Cardiac muscle cell (in vitro differentiated cells and primary cell): ENCODE measurements at regions not wholly inside any gene's neighbourhood (a gene's known extent, or its start where the extent isn't known, plus 50 kb on each side); places are given as distances from the start of the nearest gene placed in this dataset.

Experiments used
- DNase-seq, 2 donors: peaks; one replicate each; pipeline versions ENCODE4 v3.0.0 to v3.0.0-alpha.2; 2010 to 2017; ENCODE audit warnings: low read depth in 1 of 2, low spot score in 1 of 2
- H3K27ac ChIP-seq: fragments of 200-600 bp; sonication (generic); 2 replicates; pipeline ENCODE4 v1.5.1; 2016
- H3K27me3 ChIP-seq: fragments of 200-600 bp; sonication (generic); 2 replicates; pipeline ENCODE4 v1.6.0; 2016; ENCODE audit warnings: control low read depth
- H3K36me3 ChIP-seq: fragments of 200-600 bp; sonication (generic); 2 replicates; pipeline ENCODE4 v1.5.1; 2016; ENCODE audit warnings: control low read depth
- H3K4me1 ChIP-seq: fragments of 200-600 bp; sonication (generic); 2 replicates; pipeline ENCODE4 v1.8.1; 2017; ENCODE audit warnings: low read depth, mild to moderate bottlenecking, mixed run types
- H3K4me3 ChIP-seq: fragments of 200-600 bp; sonication (generic); 2 replicates; pipeline ENCODE4 v1.5.1; 2016; ENCODE audit warnings: mild to moderate bottlenecking
- H3K9me3 ChIP-seq: fragments of 200-600 bp; sonication (generic); 2 replicates; pipeline ENCODE4 v1.5.1; 2017; ENCODE audit warnings: low read depth, mild to moderate bottlenecking, control low read depth
- TF ChIP-seq, protein P1 (sequence below): IDR thresholded peaks from 2 replicates; pipeline ENCODE4 v1.5.1; 2012; ENCODE audit warnings: low read depth, mild to moderate bottlenecking, low read length

DNA sequence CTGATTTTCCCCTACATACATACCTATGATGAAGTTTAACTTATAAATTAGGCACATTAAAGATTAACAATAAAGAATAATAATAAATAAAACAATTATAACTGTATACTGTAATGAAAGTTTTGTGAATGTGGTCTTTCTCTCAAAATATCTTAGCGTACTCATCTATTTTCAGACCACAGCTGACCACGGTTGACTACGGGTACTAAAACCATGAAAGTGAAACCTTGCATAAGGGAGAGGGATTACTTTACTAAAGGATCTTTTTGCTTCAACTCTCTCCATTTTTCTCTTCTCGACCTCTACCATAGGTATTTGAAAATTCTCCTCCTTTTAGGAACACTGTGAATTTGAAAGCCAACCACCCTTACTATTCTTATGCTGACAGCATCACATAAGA is 475.5 kb downstream of the CETN3 start:
- Histone ChIP-seq H3K4me1 (peaks cover 43% of the 10 kb centered on the region), H3K27ac (no peak overlapping the region), H3K4me3 (no peak overlapping the region), H3K27me3 (no peaks in the 10 kb centered on the region), H3K9me3 (no peaks in the 10 kb centered on the region), H3K36me3 (no peaks in the 10 kb centered on the region)
- no peak for DNase-seq
- TF ChIP-seq, protein P1, sequence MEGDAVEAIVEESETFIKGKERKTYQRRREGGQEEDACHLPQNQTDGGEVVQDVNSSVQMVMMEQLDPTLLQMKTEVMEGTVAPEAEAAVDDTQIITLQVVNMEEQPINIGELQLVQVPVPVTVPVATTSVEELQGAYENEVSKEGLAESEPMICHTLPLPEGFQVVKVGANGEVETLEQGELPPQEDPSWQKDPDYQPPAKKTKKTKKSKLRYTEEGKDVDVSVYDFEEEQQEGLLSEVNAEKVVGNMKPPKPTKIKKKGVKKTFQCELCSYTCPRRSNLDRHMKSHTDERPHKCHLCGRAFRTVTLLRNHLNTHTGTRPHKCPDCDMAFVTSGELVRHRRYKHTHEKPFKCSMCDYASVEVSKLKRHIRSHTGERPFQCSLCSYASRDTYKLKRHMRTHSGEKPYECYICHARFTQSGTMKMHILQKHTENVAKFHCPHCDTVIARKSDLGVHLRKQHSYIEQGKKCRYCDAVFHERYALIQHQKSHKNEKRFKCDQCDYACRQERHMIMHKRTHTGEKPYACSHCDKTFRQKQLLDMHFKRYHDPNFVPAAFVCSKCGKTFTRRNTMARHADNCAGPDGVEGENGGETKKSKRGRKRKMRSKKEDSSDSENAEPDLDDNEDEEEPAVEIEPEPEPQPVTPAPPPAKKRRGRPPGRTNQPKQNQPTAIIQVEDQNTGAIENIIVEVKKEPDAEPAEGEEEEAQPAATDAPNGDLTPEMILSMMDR = no peak

DNA sequence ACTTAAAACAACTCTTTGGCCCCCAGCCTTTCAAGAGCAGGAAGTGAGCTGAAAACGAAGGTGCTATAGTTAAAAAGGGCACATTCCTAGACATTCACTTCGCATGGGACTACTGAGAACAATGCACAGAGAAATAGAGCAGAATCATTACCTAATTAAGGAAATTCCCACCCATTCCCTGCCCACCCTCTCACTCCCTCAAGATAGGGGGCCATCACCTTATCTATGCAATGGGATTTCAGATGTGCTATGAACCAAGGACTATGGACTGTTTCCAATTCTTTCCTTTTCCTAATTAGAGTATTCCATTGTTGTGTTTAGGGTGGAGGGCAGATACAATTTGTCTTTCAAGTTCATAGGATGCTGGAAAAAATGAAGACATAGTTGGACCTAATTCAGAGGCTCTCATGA is 476.8 kb downstream of the CETN3 start:
- peak in 1 of 2 donors; percentile 32 for DNase-seq
- no peaks in the 10 kb centered on the region for H3K27me3 ChIP-seq
- TF ChIP-seq, protein P1 = no peak

DNA sequence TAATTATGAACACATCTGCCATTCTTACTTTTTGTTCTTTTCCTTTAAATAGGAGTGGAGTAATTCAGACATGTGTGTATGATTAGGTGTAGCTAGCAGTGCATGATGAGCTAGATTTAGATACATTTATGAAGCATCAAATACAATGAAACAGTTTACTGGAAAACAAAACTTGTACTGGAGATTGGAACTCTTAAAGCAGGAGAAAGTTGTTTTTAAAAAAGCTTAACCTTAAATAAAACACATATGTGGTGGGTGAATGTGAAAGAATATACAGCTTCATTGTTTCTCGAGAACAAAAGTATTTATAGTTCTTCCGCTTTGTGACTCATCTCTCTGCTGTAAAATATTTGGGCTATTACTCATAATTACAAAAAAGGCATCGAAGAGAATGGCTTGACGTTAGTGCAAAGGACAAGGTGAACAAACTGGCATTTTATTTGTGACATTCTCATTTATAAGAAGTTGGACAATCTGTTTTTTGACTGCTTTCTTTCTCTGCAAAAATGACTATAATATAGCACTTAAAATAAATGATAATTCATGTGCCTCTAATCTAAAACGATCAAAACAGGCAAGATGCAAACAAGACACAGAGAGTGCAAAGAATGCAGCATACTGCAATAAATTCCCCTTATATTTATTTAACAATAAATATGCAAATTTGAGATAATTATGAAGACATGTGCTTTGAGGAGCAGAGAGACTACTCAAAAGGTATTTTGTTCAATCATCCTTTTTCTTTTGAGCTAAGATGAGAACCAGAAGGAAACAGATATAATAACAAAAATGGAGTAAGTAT is 478.8 kb downstream of the CETN3 start:
- no peak overlapping the region for H3K27ac ChIP-seq
- H3K4me3 ChIP-seq = no peak overlapping the region
- no peaks in the 10 kb centered on the region for H3K9me3 ChIP-seq
- H3K27me3 ChIP-seq = no peaks in the 10 kb centered on the region
- H3K36me3 ChIP-seq = no peaks in the 10 kb centered on the region
- DNase-seq = peak in 1 of 2 donors; percentile 73
- TF ChIP-seq, protein P1 = no peak
- H3K4me1 ChIP-seq = peaks cover 39% of the 10 kb centered on the region

More for the DNA sequence above, 476.8 kb downstream of the CETN3 start:
- no peaks in the 10 kb centered on the region for H3K36me3 ChIP-seq
- H3K9me3 ChIP-seq = no peaks in the 10 kb centered on the region
- H3K4me3 ChIP-seq = no peak overlapping the region
- no peak overlapping the region for H3K27ac ChIP-seq
- H3K4me1 ChIP-seq = peaks cover 43% of the 10 kb centered on the region

DNA sequence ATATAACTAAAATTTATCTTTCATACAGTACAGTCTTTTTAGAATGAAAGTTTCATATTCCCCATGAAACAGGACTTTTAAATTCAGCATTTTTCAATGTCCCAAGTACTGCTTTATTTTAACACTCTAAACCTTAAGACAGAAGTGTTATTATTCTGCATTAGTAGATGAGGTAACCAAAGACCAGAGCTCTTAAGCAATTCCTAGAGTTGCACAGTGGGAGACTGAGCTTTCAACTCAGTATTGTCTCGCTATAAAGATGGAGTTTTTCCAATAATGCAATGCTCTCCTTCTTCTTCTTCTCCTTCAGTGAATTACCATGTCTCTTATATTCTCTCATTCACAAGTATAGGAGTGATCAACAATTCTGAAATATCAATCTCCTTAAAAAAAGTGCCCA is 479.7 kb downstream of the CETN3 start:
- Histone ChIP-seq H3K27ac (no peak overlapping the region), H3K4me3 (no peak overlapping the region), H3K4me1 (peaks cover 29% of the 10 kb centered on the region), H3K9me3 (no peaks in the 10 kb centered on the region), H3K27me3 (no peaks in the 10 kb centered on the region), H3K36me3 (no peaks in the 10 kb centered on the region)
- DNase-seq = peak in 1 of 2 donors; percentile 54
- TF ChIP-seq, protein P1 = no peak

DNA sequence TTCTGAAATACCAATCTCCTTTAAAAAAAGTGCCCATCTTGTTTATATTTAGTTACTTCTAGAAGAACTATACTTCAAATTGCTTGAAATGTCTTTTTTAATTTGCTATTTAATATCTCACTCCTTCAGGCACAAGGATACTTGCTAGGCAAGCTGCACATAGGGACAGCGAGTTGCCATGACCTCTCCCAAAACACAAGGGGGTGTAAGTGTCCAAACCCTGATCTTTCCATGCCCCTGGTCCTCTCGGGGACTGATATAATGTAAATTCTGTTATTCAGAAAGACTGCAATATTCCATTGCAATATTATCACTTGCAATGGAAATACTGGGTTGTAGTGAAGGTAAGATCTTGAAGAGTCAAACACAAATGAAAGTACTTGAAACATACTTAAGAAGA is 480.4 kb downstream of the CETN3 start:
- H3K4me3 ChIP-seq = no peak overlapping the region
- TF ChIP-seq, protein P1 = no peak
- no peaks in the 10 kb centered on the region for H3K36me3 ChIP-seq
- H3K4me1 ChIP-seq = peaks cover 28% of the 10 kb centered on the region
- no peak overlapping the region for H3K27ac ChIP-seq
- no peaks in the 10 kb centered on the region for H3K27me3 ChIP-seq
- DNase-seq = peak; percentile 12 to 39
- no peaks in the 10 kb centered on the region for H3K9me3 ChIP-seq
